ENCODE measurements at regions not wholly inside any gene's neighbourhood (a gene's known extent, or its start where the extent isn't known, plus 50 kb on each side); places are given as distances from the start of the nearest gene placed in this dataset.
"Not testable (repeated sequence)": the region's sequence is repeated elsewhere in the genome, so short reads cannot be mapped to it uniquely, and the experiment has no call there.

DNA sequence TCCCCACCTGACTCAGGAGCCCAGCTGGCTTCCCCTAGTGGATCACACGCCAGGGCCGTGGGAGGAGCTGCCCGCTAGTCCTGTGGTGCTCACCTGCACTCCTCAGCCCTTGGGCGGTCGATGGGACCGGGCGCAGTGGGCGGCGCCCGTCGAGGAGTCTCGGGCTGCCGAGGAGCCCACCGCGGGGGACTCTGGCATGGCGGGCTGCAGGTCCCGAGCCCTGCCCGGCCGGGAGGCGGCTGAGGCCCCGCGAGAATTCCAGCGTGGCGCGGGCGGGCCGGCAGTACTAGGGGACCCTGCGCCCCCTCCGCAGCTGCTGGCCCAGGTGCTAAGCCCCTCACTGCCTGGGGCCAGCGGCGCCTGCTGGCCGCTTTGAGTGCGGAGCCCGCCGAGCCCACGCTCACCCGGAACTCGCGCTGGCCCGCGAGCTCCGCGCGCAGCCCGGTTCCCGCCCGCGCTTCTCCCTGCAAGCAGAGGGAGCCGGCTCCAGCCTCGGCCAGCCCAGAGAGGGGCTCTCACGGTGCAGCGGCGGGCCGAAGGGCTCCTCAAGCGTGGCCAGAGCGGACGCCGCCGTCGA lies 367.9 kb downstream of the TYW1 start:
- Histone ChIP-seq H3K4me2 (ENCODE audit: low read length) (no peak overlapping the region), H3K27me3 (ENCODE audit: control insufficient read depth, insufficient read depth, low read length) (peaks cover 9% of the 10 kb centered on the region), H3K9ac (ENCODE audit: low read depth, low read length) (no peak overlapping the region)

DNA sequence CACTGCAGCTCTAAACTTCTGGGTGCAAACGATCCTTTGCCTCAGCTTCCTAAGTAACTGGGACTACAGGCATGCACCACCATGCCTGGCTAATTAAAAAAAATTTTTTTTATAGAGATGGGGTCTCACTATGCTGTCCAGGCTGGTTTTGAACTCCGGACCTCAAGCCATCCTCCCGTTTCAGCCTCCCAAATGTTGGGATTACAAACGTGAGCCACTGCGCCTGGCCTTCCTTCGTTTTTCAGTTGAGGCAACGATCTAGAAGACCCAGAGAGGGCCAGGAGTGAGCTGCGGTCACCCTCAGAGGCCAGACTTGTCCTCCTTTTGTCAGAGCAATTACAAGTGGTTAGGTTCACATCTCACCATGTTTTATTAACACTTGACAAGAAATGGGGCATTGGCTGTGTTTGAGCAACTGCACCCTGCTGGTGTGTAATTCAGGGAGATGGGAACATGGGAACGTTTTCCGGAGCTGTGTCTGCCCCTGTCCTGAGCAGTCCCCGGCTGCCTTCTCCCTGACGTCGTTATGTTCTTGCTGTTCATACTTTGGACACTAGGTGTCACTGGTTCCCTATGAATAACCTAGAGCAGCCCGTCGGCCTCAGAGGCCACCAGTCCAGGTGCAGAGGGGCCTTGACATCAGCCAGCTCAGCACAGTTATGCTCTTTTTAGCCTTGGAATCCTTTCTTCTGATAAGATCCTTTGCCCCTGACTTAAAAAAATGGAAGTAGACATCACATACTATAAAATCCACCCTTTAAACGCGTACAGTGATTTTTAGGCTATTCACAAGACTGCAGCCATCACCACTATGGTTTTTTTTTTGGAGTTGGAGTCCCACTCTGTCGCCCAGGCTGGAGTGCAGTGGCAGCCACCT lies 375.0 kb downstream of the TYW1 start:
- no peaks in the 10 kb centered on the region for H3K9me3 ChIP-seq (replicated peaks; ENCODE audit: low read length)
- H3K27me3 ChIP-seq (ENCODE audit: control insufficient read depth, insufficient read depth, low read length): peaks cover 17% of the 10 kb centered on the region
- H3K4me2 ChIP-seq (ENCODE audit: low read length): no peak overlapping the region
- H3K9ac ChIP-seq (ENCODE audit: low read depth, low read length): no peak overlapping the region
- no peak overlapping the region for H3K4me3 ChIP-seq (ENCODE audit: low read length)
- H3K36me3 ChIP-seq (ENCODE audit: insufficient read depth, low read length): no peaks in the 10 kb centered on the region
- H3K4me1 ChIP-seq (ENCODE audit: control insufficient read depth, insufficient read depth, low read length): no peaks in the 10 kb centered on the region

More for the DNA sequence above, 367.9 kb downstream of the TYW1 start:
- Histone ChIP-seq H3K36me3 (ENCODE audit: insufficient read depth, low read length) (no peaks in the 10 kb centered on the region), H3K4me3 (ENCODE audit: low read length) (no peak overlapping the region), H3K4me1 (ENCODE audit: control insufficient read depth, insufficient read depth, low read length) (no peaks in the 10 kb centered on the region), H3K9me3 (replicated peaks; ENCODE audit: low read length) (no peaks in the 10 kb centered on the region)

DNA sequence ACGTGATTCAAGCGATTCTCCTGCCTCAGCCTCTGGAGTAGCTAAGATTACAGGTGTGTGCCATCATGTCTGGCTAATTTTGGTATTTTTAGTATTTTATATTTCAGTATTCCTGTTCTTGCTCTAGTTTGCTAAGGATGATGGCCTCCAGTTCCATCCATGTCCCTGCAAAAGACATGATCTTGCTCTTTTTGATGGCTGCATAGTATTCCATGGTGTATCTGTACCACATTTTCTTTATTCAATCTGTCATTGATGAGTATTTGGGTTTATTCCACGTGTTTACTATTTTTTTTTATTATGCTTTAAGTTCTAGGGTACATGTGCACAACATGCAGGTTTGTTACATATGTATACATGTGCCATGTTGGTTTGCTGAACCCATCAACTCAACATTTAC lies 376.8 kb downstream of the TYW1 start:
- not testable (repeated sequence) for H3K9me3 ChIP-seq (replicated peaks; ENCODE audit: low read length); H3K4me1 ChIP-seq (ENCODE audit: control insufficient read depth, insufficient read depth, low read length); H3K36me3 ChIP-seq (ENCODE audit: insufficient read depth, low read length); H3K4me3 ChIP-seq (ENCODE audit: low read length); H3K4me2 ChIP-seq (ENCODE audit: low read length); H3K9ac ChIP-seq (ENCODE audit: low read depth, low read length)
- peaks cover 14% of the 10 kb centered on the region for H3K27me3 ChIP-seq (ENCODE audit: control insufficient read depth, insufficient read depth, low read length)

GRCh38 chr7:67375427-67375826 lies 378.8 kb downstream of the TYW1 start:
- Histone ChIP-seq H3K4me1 (ENCODE audit: control insufficient read depth, insufficient read depth, low read length) (no peaks in the 10 kb centered on the region), H3K9me3 (replicated peaks; ENCODE audit: low read length) (no peaks in the 10 kb centered on the region), H3K4me2 (ENCODE audit: low read length) (no peak overlapping the region), H3K36me3 (ENCODE audit: insufficient read depth, low read length) (no peaks in the 10 kb centered on the region), H3K4me3 (ENCODE audit: low read length) (no peak overlapping the region), H3K27me3 (ENCODE audit: control insufficient read depth, insufficient read depth, low read length) (peaks cover 9% of the 10 kb centered on the region), H3K9ac (ENCODE audit: low read depth, low read length) (no peak overlapping the region)

GRCh38 chr7:67377939-67378862 lies 381.6 kb downstream of the TYW1 start:
- Histone ChIP-seq H3K4me2 (ENCODE audit: low read length) (no peak overlapping the region), H3K4me1 (ENCODE audit: control insufficient read depth, insufficient read depth, low read length) (no peaks in the 10 kb centered on the region), H3K36me3 (ENCODE audit: insufficient read depth, low read length) (no peaks in the 10 kb centered on the region), H3K27me3 (ENCODE audit: control insufficient read depth, insufficient read depth, low read length) (peaks cover 3% of the 10 kb centered on the region), H3K4me3 (ENCODE audit: low read length) (no peak overlapping the region), H3K9me3 (replicated peaks; ENCODE audit: low read length) (no peaks in the 10 kb centered on the region), H3K9ac (ENCODE audit: low read depth, low read length) (no peak overlapping the region)

- Histone ChIP-seq H3K4me1 (ENCODE audit: control insufficient read depth, insufficient read depth, low read length) (no peaks in the 10 kb centered on the region), H3K4me2 (ENCODE audit: low read length) (no peak overlapping the region), H3K27me3 (ENCODE audit: control insufficient read depth, insufficient read depth, low read length) (peaks cover 3% of the 10 kb centered on the region), H3K9ac (ENCODE audit: low read depth, low read length) (no peak overlapping the region), H3K36me3 (ENCODE audit: insufficient read depth, low read length) (no peaks in the 10 kb centered on the region), H3K4me3 (ENCODE audit: low read length) (no peak overlapping the region), H3K9me3 (replicated peaks; ENCODE audit: low read length) (no peaks in the 10 kb centered on the region)
Observed at GRCh38 chr7:67380326-67380725, 383.7 kb downstream of the TYW1 start.

- no peaks in the 10 kb centered on the region for H3K9me3 ChIP-seq (replicated peaks; ENCODE audit: low read length)
Observed at GRCh38 chr7:67380858-67381257, 384.2 kb downstream of the TYW1 start.

DNA sequence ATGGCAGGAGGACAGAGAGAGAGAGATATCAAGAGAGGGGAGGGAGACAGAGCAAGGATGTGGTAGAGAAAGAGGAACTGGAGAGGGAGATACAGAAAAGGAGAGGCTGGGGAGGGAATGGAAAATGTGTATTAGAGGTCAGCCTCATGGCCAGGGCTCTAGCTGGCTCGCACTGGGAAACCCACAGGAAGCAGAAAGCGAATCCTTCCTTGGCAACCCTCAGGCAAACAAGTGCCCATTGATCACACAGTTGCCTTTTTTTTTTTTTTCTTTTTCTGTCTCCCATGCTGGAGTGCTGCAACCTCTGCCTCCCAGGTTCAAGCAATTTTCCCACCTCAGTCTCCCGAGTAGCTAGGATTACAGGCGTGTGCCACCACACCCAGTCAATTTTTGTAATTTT lies 391.2 kb downstream of the TYW1 start:
- Histone ChIP-seq H3K36me3 (ENCODE audit: insufficient read depth, low read length) (no peaks in the 10 kb centered on the region), H3K9ac (ENCODE audit: low read depth, low read length) (no peak overlapping the region), H3K27me3 (ENCODE audit: control insufficient read depth, insufficient read depth, low read length) (no peaks in the 10 kb centered on the region), H3K4me1 (ENCODE audit: control insufficient read depth, insufficient read depth, low read length) (no peaks in the 10 kb centered on the region), H3K4me2 (ENCODE audit: low read length) (no peak overlapping the region), H3K4me3 (ENCODE audit: low read length) (no peak overlapping the region), H3K9me3 (replicated peaks; ENCODE audit: low read length) (no peaks in the 10 kb centered on the region)

More at GRCh38 chr7:67380858-67381257, 384.2 kb downstream of the TYW1 start:
- Histone ChIP-seq H3K9ac (ENCODE audit: low read depth, low read length) (no peak overlapping the region), H3K4me1 (ENCODE audit: control insufficient read depth, insufficient read depth, low read length) (no peaks in the 10 kb centered on the region), H3K27me3 (ENCODE audit: control insufficient read depth, insufficient read depth, low read length) (peaks cover 3% of the 10 kb centered on the region), H3K36me3 (ENCODE audit: insufficient read depth, low read length) (no peaks in the 10 kb centered on the region), H3K4me3 (ENCODE audit: low read length) (no peak overlapping the region), H3K4me2 (ENCODE audit: low read length) (no peak overlapping the region)

DNA sequence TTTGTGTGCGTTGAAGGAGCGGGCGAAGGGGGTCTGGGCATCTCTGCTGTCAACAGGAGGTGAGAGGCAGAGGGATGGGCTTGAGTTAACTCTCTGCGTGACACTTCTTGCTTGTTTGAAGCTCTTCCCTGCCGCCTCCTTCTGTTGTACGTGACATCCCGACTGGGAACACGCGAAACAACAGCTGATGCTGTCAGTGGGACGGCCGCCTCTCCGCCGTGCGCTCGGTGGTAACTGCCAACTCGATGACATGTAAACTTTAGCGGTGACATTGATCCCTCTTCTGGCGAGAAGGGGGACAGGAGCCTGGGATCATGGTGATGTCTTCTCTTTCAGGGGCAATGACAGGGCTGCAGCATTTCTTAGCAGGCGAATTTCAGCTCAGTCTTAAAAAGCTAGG lies 394.5 kb downstream of the TYW1 start:
- H3K9ac ChIP-seq (ENCODE audit: low read depth, low read length): no peak overlapping the region
- H3K9me3 ChIP-seq (replicated peaks; ENCODE audit: low read length): no peaks in the 10 kb centered on the region
- no peaks in the 10 kb centered on the region for H3K27me3 ChIP-seq (ENCODE audit: control insufficient read depth, insufficient read depth, low read length)
- H3K4me1 ChIP-seq (ENCODE audit: control insufficient read depth, insufficient read depth, low read length): no peaks in the 10 kb centered on the region
- H3K4me2 ChIP-seq (ENCODE audit: low read length): no peak overlapping the region
- H3K4me3 ChIP-seq (ENCODE audit: low read length): no peak overlapping the region
- H3K36me3 ChIP-seq (ENCODE audit: insufficient read depth, low read length): no peaks in the 10 kb centered on the region

DNA sequence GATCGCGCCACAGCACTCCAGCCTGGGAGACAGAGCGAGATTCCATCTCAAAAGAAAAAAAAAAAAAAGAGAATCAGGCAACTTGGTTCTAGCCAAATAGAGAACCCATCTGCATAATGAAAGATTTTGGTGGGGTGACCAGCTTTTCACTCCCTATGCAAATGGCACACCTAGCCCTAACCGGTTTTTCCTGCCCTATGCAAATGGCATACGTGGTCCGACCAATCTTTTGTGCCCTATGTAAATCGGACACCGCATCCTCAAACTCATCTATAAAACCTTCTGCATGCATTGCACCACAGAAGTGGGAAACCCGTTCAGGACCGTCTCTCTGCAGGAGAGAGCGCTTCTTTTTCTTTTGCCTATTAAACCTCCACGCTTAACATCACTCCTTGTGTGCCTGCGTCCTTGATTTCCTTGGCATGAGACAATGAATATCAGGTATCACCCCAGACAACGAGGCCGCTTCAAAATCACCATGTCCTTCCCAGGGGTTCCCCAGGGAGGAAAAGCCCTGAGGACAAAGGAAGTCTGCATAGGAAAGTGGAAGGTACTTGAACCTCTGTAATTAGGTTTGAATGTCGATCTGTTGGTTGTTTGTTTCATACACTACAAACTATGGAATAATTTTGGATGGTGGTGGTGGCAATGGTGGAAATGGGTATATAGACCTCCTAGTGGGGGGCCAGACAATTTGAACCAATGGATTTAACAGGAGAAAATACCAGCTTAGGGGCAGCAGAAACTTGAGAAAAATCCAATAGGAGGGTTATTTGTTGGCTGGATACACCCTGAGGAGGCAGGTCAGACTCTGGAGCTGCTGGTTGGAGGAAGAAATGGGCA lies 396.2 kb downstream of the TYW1 start:
- no peaks in the 10 kb centered on the region for H3K4me1 ChIP-seq (ENCODE audit: control insufficient read depth, insufficient read depth, low read length)
- no peaks in the 10 kb centered on the region for H3K27me3 ChIP-seq (ENCODE audit: control insufficient read depth, insufficient read depth, low read length)
- no peak overlapping the region for H3K4me2 ChIP-seq (ENCODE audit: low read length)
- H3K36me3 ChIP-seq (ENCODE audit: insufficient read depth, low read length): no peaks in the 10 kb centered on the region
- no peak overlapping the region for H3K9ac ChIP-seq (ENCODE audit: low read depth, low read length)
- no peaks in the 10 kb centered on the region for H3K9me3 ChIP-seq (replicated peaks; ENCODE audit: low read length)
- no peak overlapping the region for H3K4me3 ChIP-seq (ENCODE audit: low read length)

DNA sequence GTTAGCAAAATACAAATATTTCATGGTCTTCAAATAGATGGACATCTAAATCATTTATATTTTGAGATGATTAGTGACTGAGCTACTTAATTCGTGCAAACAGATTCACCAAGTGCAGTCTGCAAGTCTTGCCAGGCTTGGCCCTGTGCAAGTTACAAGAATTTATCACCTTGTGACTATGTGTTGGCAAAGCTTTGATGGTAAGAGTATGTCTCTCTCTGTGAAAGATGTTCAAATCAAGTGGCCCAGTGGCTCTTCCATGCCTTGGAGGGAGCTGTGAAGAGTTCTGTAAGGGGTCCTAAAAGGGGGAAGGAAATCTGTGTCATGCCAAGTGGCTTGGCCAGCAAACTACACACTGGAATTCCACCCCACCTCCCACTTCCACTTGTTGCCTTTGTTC lies 397.3 kb downstream of the TYW1 start:
- Histone ChIP-seq H3K9me3 (replicated peaks; ENCODE audit: low read length) (no peaks in the 10 kb centered on the region), H3K27me3 (ENCODE audit: control insufficient read depth, insufficient read depth, low read length) (no peaks in the 10 kb centered on the region), H3K4me2 (ENCODE audit: low read length) (no peak overlapping the region), H3K36me3 (ENCODE audit: insufficient read depth, low read length) (no peaks in the 10 kb centered on the region), H3K4me1 (ENCODE audit: control insufficient read depth, insufficient read depth, low read length) (no peaks in the 10 kb centered on the region), H3K4me3 (ENCODE audit: low read length) (no peak overlapping the region), H3K9ac (ENCODE audit: low read depth, low read length) (no peak overlapping the region)

All from skeletal muscle satellite cell (primary cell).